ENCODE measurements at regions not wholly inside any gene's neighbourhood (a gene's known extent, or its start where the extent isn't known, plus 50 kb on each side); places are given as distances from the start of the nearest gene placed in this dataset.

- Histone ChIP-seq H3K9me3 (ENCODE audit: insufficient read depth, low read length, severe bottlenecking) (no peaks in the 10 kb centered on the region), H3K36me3 (ENCODE audit: insufficient read depth, low read length) (no peaks in the 10 kb centered on the region), H3K4me3 (ENCODE audit: low read depth in 1 of 2, low read length in 2 of 2) (no peak overlapping the region), H3K27me3 (ENCODE audit: insufficient read depth, low read length, poor library complexity) (no peaks in the 10 kb centered on the region), H3K79me2 (ENCODE audit: insufficient read depth, low read length) (no peaks in the 10 kb centered on the region), H3K4me1 (ENCODE audit: insufficient read depth, low read length) (no peaks in the 10 kb centered on the region), H3K4me2 (ENCODE audit: insufficient read depth, low read length) (no peak overlapping the region), H2AFZ (ENCODE audit: low read depth, low read length) (no peak overlapping the region), H3K9ac (ENCODE audit: low read depth, low read length) (no peak overlapping the region), H3K27ac (ENCODE audit: low read length) (no peak overlapping the region), H4K20me1 (ENCODE audit: insufficient read depth, low read length) (no peaks in the 10 kb centered on the region)
- no peak for DNase-seq
- no peak for TF ChIP-seq EZH2 (IDR thresholded peaks at IDR 0.05; ENCODE audit: borderline replicate concordance, low read depth, low read length, severe bottlenecking)
- TF ChIP-seq CTCF (IDR thresholded peaks at IDR 0.05; ENCODE audit: borderline replicate concordance, extremely low read depth, low read length, poor library complexity, severe bottlenecking): no peak
- no peak for ATAC-seq (ENCODE audit: insufficient read depth, low read depth)
These were observed 232.3 kb downstream of the COL12A1 start for GRCh38 chr6:74973591-74973990.

- no peak overlapping the region for H3K27ac ChIP-seq (ENCODE audit: low read length)
- no peak overlapping the region for H2AFZ ChIP-seq (ENCODE audit: low read depth, low read length)
- no peaks in the 10 kb centered on the region for H3K79me2 ChIP-seq (ENCODE audit: insufficient read depth, low read length)
- no peak for DNase-seq
- H3K27me3 ChIP-seq (ENCODE audit: insufficient read depth, low read length, poor library complexity): no peaks in the 10 kb centered on the region
- no peak for TF ChIP-seq CTCF (IDR thresholded peaks at IDR 0.05; ENCODE audit: borderline replicate concordance, extremely low read depth, low read length, poor library complexity, severe bottlenecking)
- no peak for TF ChIP-seq EZH2 (IDR thresholded peaks at IDR 0.05; ENCODE audit: borderline replicate concordance, low read depth, low read length, severe bottlenecking)
- H3K4me2 ChIP-seq (ENCODE audit: insufficient read depth, low read length): no peak overlapping the region
- no peaks in the 10 kb centered on the region for H4K20me1 ChIP-seq (ENCODE audit: insufficient read depth, low read length)
- no peak overlapping the region for H3K9ac ChIP-seq (ENCODE audit: low read depth, low read length)
- no peaks in the 10 kb centered on the region for H3K4me1 ChIP-seq (ENCODE audit: insufficient read depth, low read length)
- H3K9me3 ChIP-seq (ENCODE audit: insufficient read depth, low read length, severe bottlenecking): no peaks in the 10 kb centered on the region
- H3K4me3 ChIP-seq (ENCODE audit: low read depth in 1 of 2, low read length in 2 of 2): no peak overlapping the region
- ATAC-seq (ENCODE audit: insufficient read depth, low read depth): no peak
- H3K36me3 ChIP-seq (ENCODE audit: insufficient read depth, low read length): no peaks in the 10 kb centered on the region
These were observed 234.2 kb downstream of the COL12A1 start for GRCh38 chr6:74971633-74972032.

GRCh38 chr6:74969591-74970267 is 236.1 kb downstream of the COL12A1 start:
- H3K9me3 ChIP-seq (ENCODE audit: insufficient read depth, low read length, severe bottlenecking): no peaks in the 10 kb centered on the region
- H3K4me1 ChIP-seq (ENCODE audit: insufficient read depth, low read length): no peaks in the 10 kb centered on the region
- no peak for ATAC-seq (ENCODE audit: insufficient read depth, low read depth)
- no peaks in the 10 kb centered on the region for H3K36me3 ChIP-seq (ENCODE audit: insufficient read depth, low read length)
- H3K27ac ChIP-seq (ENCODE audit: low read length): no peak overlapping the region
- DNase-seq: no peak
- H3K27me3 ChIP-seq (ENCODE audit: insufficient read depth, low read length, poor library complexity): no peaks in the 10 kb centered on the region
- no peak overlapping the region for H3K4me2 ChIP-seq (ENCODE audit: insufficient read depth, low read length)
- no peak overlapping the region for H2AFZ ChIP-seq (ENCODE audit: low read depth, low read length)
- H3K79me2 ChIP-seq (ENCODE audit: insufficient read depth, low read length): no peaks in the 10 kb centered on the region
- H3K9ac ChIP-seq (ENCODE audit: low read depth, low read length): no peak overlapping the region
- TF ChIP-seq EZH2 (IDR thresholded peaks at IDR 0.05; ENCODE audit: borderline replicate concordance, low read depth, low read length, severe bottlenecking) (no peak), CTCF (IDR thresholded peaks at IDR 0.05; ENCODE audit: borderline replicate concordance, extremely low read depth, low read length, poor library complexity, severe bottlenecking) (no peak)
- H4K20me1 ChIP-seq (ENCODE audit: insufficient read depth, low read length): no peaks in the 10 kb centered on the region
- H3K4me3 ChIP-seq (ENCODE audit: low read depth in 1 of 2, low read length in 2 of 2): no peak overlapping the region
